ENCODE measurements at regions not wholly inside any gene's neighbourhood (a gene's known extent, or its start where the extent isn't known, plus 50 kb on each side); places are given as distances from the start of the nearest gene placed in this dataset.
A peak's percentile ranks its signal among the peaks of the same experiment; 100 is the strongest.

- Histone ChIP-seq H4K5ac (ENCODE audit: low read length) (no peak overlapping the region), H3K27me3 (ENCODE audit: insufficient read depth, low read length, poor library complexity) (no peaks in the 10 kb centered on the region), H4K8ac (ENCODE audit: low read depth, low read length) (no peak overlapping the region), H2AK5ac (ENCODE audit: low read length) (no peak overlapping the region), H3K23ac (ENCODE audit: low read length) (no peak overlapping the region), H3K18ac (ENCODE audit: low read length) (no peak overlapping the region), H3K56ac (ENCODE audit: low read length) (no peak overlapping the region), H2BK5ac (ENCODE audit: low read length) (no peak overlapping the region), H2BK15ac (replicated peaks; ENCODE audit: low read depth) (no peak overlapping the region), H3K4me2 (ENCODE audit: low read length) (no peak overlapping the region), H3K4me1 (ENCODE audit: control insufficient read depth, low read depth, low read length) (no peaks in the 10 kb centered on the region), H3K79me1 (ENCODE audit: low read length) (no peaks in the 10 kb centered on the region), H3K36me3 (ENCODE audit: control insufficient read depth, insufficient read depth, low read length) (no peaks in the 10 kb centered on the region), H2BK120ac (ENCODE audit: low read depth, low read length) (no peak overlapping the region), H3K27ac (ENCODE audit: low read depth, low read length) (no peak overlapping the region), H3K79me2 (ENCODE audit: control insufficient read depth, insufficient read depth, low read length) (no peaks in the 10 kb centered on the region), H3K4me3 (ENCODE audit: low read length) (no peak overlapping the region), H3K9ac (ENCODE audit: low read length) (no peak overlapping the region), H3K4ac (ENCODE audit: low read depth, low read length) (no peak overlapping the region)
- no peak for DNase-seq
- WGBS (ENCODE audit: extremely low coverage, insufficient coverage, low lambda C conversion rate) = no CpG with 5 or more reads among the region's 1 CpG
Measured at GRCh38 chr18:70870292-70870691, 581.4 kb downstream of the SOCS6 start.

- Histone ChIP-seq H3K9ac (ENCODE audit: low read length) (no peak overlapping the region), H3K27me3 (ENCODE audit: insufficient read depth, low read length, poor library complexity) (no peaks in the 10 kb centered on the region), H2AK5ac (ENCODE audit: low read length) (no peak overlapping the region), H3K23ac (ENCODE audit: low read length) (no peak overlapping the region), H3K79me1 (ENCODE audit: low read length) (no peaks in the 10 kb centered on the region), H3K4me3 (ENCODE audit: low read length) (no peak overlapping the region), H3K4me2 (ENCODE audit: low read length) (no peak overlapping the region), H2BK5ac (ENCODE audit: low read length) (no peak overlapping the region), H3K27ac (ENCODE audit: low read depth, low read length) (no peak overlapping the region), H3K4ac (ENCODE audit: low read depth, low read length) (no peak overlapping the region), H4K8ac (ENCODE audit: low read depth, low read length) (no peak overlapping the region), H3K79me2 (ENCODE audit: control insufficient read depth, insufficient read depth, low read length) (no peaks in the 10 kb centered on the region), H3K4me1 (ENCODE audit: control insufficient read depth, low read depth, low read length) (no peaks in the 10 kb centered on the region), H3K18ac (ENCODE audit: low read length) (no peak overlapping the region), H3K36me3 (ENCODE audit: control insufficient read depth, insufficient read depth, low read length) (no peaks in the 10 kb centered on the region), H4K5ac (ENCODE audit: low read length) (no peak overlapping the region), H2BK15ac (replicated peaks; ENCODE audit: low read depth) (no peak overlapping the region), H2BK120ac (ENCODE audit: low read depth, low read length) (no peak overlapping the region), H3K56ac (ENCODE audit: low read length) (no peak overlapping the region)
- no peak for DNase-seq
- WGBS (ENCODE audit: extremely low coverage, insufficient coverage, low lambda C conversion rate) = no CpG with 5 or more reads among the region's 7 CpGs
Measured at GRCh38 chr18:70848329-70848728, 559.5 kb downstream of the SOCS6 start.

- H4K5ac ChIP-seq (ENCODE audit: low read length) = no peak overlapping the region
- no peaks in the 10 kb centered on the region for H3K36me3 ChIP-seq (ENCODE audit: control insufficient read depth, insufficient read depth, low read length)
- no peaks in the 10 kb centered on the region for H3K27me3 ChIP-seq (ENCODE audit: insufficient read depth, low read length, poor library complexity)
- no CpG with 5 or more reads among the region's 3 CpGs for WGBS (ENCODE audit: extremely low coverage, insufficient coverage, low lambda C conversion rate)
- H3K79me2 ChIP-seq (ENCODE audit: control insufficient read depth, insufficient read depth, low read length) = no peaks in the 10 kb centered on the region
- no peak overlapping the region for H2AK5ac ChIP-seq (ENCODE audit: low read length)
- no peak overlapping the region for H3K4me2 ChIP-seq (ENCODE audit: low read length)
- no peak overlapping the region for H3K27ac ChIP-seq (ENCODE audit: low read depth, low read length)
- no peak overlapping the region for H3K4ac ChIP-seq (ENCODE audit: low read depth, low read length)
- no peak for DNase-seq
- no peak overlapping the region for H3K9ac ChIP-seq (ENCODE audit: low read length)
- H3K23ac ChIP-seq (ENCODE audit: low read length) = no peak overlapping the region
- H3K79me1 ChIP-seq (ENCODE audit: low read length) = no peaks in the 10 kb centered on the region
- H3K18ac ChIP-seq (ENCODE audit: low read length) = no peak overlapping the region
- no peak overlapping the region for H2BK15ac ChIP-seq (replicated peaks; ENCODE audit: low read depth)
- H2BK120ac ChIP-seq (ENCODE audit: low read depth, low read length) = no peak overlapping the region
- no peak overlapping the region for H2BK5ac ChIP-seq (ENCODE audit: low read length)
- H3K4me1 ChIP-seq (ENCODE audit: control insufficient read depth, low read depth, low read length) = no peaks in the 10 kb centered on the region
- no peak overlapping the region for H3K56ac ChIP-seq (ENCODE audit: low read length)
- no peak overlapping the region for H3K4me3 ChIP-seq (ENCODE audit: low read length)
- H4K8ac ChIP-seq (ENCODE audit: low read depth, low read length) = no peak overlapping the region
Measured at GRCh38 chr18:70840649-70841048, 551.8 kb downstream of the SOCS6 start.

GRCh38 chr18:70827632-70828031 is 538.8 kb downstream of the SOCS6 start:
- Histone ChIP-seq H4K8ac (ENCODE audit: low read depth, low read length) (no peak overlapping the region), H3K36me3 (ENCODE audit: control insufficient read depth, insufficient read depth, low read length) (no peaks in the 10 kb centered on the region), H3K9ac (ENCODE audit: low read length) (no peak overlapping the region), H3K4ac (ENCODE audit: low read depth, low read length) (no peak overlapping the region), H3K4me2 (ENCODE audit: low read length) (no peak overlapping the region), H2BK5ac (ENCODE audit: low read length) (no peak overlapping the region), H4K5ac (ENCODE audit: low read length) (no peak overlapping the region), H3K23ac (ENCODE audit: low read length) (no peak overlapping the region), H3K27ac (ENCODE audit: low read depth, low read length) (no peak overlapping the region), H3K27me3 (ENCODE audit: insufficient read depth, low read length, poor library complexity) (no peaks in the 10 kb centered on the region), H2AK5ac (ENCODE audit: low read length) (no peak overlapping the region), H3K79me2 (ENCODE audit: control insufficient read depth, insufficient read depth, low read length) (no peaks in the 10 kb centered on the region), H3K56ac (ENCODE audit: low read length) (no peak overlapping the region), H2BK120ac (ENCODE audit: low read depth, low read length) (no peak overlapping the region), H3K18ac (ENCODE audit: low read length) (no peak overlapping the region), H2BK15ac (replicated peaks; ENCODE audit: low read depth) (no peak overlapping the region), H3K79me1 (ENCODE audit: low read length) (no peaks in the 10 kb centered on the region), H3K4me1 (ENCODE audit: control insufficient read depth, low read depth, low read length) (no peaks in the 10 kb centered on the region), H3K4me3 (ENCODE audit: low read length) (no peak overlapping the region)
- no CpG with 5 or more reads among the region's 3 CpGs for WGBS (ENCODE audit: extremely low coverage, insufficient coverage, low lambda C conversion rate)
- DNase-seq = peak; percentile 38

- Histone ChIP-seq H2BK5ac (ENCODE audit: low read length) (no peak overlapping the region), H3K18ac (ENCODE audit: low read length) (no peak overlapping the region), H2AK5ac (ENCODE audit: low read length) (no peak overlapping the region), H3K4me1 (ENCODE audit: control insufficient read depth, low read depth, low read length) (no peaks in the 10 kb centered on the region), H3K36me3 (ENCODE audit: control insufficient read depth, insufficient read depth, low read length) (no peaks in the 10 kb centered on the region), H3K79me1 (ENCODE audit: low read length) (no peaks in the 10 kb centered on the region), H3K9ac (ENCODE audit: low read length) (no peak overlapping the region), H3K56ac (ENCODE audit: low read length) (no peak overlapping the region), H3K27me3 (ENCODE audit: insufficient read depth, low read length, poor library complexity) (no peaks in the 10 kb centered on the region), H3K4me2 (ENCODE audit: low read length) (no peak overlapping the region), H3K79me2 (ENCODE audit: control insufficient read depth, insufficient read depth, low read length) (no peaks in the 10 kb centered on the region), H3K4ac (ENCODE audit: low read depth, low read length) (no peak overlapping the region), H3K23ac (ENCODE audit: low read length) (no peak overlapping the region), H2BK120ac (ENCODE audit: low read depth, low read length) (no peak overlapping the region), H3K27ac (ENCODE audit: low read depth, low read length) (no peak overlapping the region), H3K4me3 (ENCODE audit: low read length) (no peak overlapping the region), H4K5ac (ENCODE audit: low read length) (no peak overlapping the region), H2BK15ac (replicated peaks; ENCODE audit: low read depth) (no peak overlapping the region), H4K8ac (ENCODE audit: low read depth, low read length) (no peak overlapping the region)
- WGBS (ENCODE audit: extremely low coverage, insufficient coverage, low lambda C conversion rate) = no CpG with 5 or more reads among the region's 2 CpGs
- DNase-seq = no peak
Measured at GRCh38 chr18:70826571-70826970, 537.7 kb downstream of the SOCS6 start.

- Histone ChIP-seq H3K27me3 (ENCODE audit: insufficient read depth, low read length, poor library complexity) (no peaks in the 10 kb centered on the region), H2BK15ac (replicated peaks; ENCODE audit: low read depth) (no peak overlapping the region), H3K79me1 (ENCODE audit: low read length) (no peaks in the 10 kb centered on the region), H2BK5ac (ENCODE audit: low read length) (no peak overlapping the region), H3K36me3 (ENCODE audit: control insufficient read depth, insufficient read depth, low read length) (no peaks in the 10 kb centered on the region), H3K4ac (ENCODE audit: low read depth, low read length) (no peak overlapping the region), H3K56ac (ENCODE audit: low read length) (no peak overlapping the region), H3K79me2 (ENCODE audit: control insufficient read depth, insufficient read depth, low read length) (no peaks in the 10 kb centered on the region), H3K4me2 (ENCODE audit: low read length) (no peak overlapping the region), H3K23ac (ENCODE audit: low read length) (no peak overlapping the region), H3K27ac (ENCODE audit: low read depth, low read length) (no peak overlapping the region), H3K4me3 (ENCODE audit: low read length) (no peak overlapping the region), H4K8ac (ENCODE audit: low read depth, low read length) (no peak overlapping the region), H3K4me1 (ENCODE audit: control insufficient read depth, low read depth, low read length) (no peaks in the 10 kb centered on the region), H2AK5ac (ENCODE audit: low read length) (no peak overlapping the region), H3K9ac (ENCODE audit: low read length) (no peak overlapping the region), H2BK120ac (ENCODE audit: low read depth, low read length) (no peak overlapping the region), H4K5ac (ENCODE audit: low read length) (no peak overlapping the region), H3K18ac (ENCODE audit: low read length) (no peak overlapping the region)
- DNase-seq = no peak
- WGBS (ENCODE audit: extremely low coverage, insufficient coverage, low lambda C conversion rate) = no CpG with 5 or more reads among the region's 3 CpGs
Measured at GRCh38 chr18:70822691-70823090, 533.8 kb downstream of the SOCS6 start.
